Adipocyte (in vitro differentiated cells): ENCODE measurements at regions not wholly inside any gene's neighbourhood (a gene's known extent, or its start where the extent isn't known, plus 50 kb on each side); places are given as distances from the start of the nearest gene placed in this dataset.

Experiments
- DNase-seq: peaks from one replicate; pipeline ENCODE4 v3.0.0-alpha.2; 2015; ENCODE audit warnings: low read depth
- H3K27me3 ChIP-seq: replicated peaks from 2 replicates; pipeline ENCODE4 v1.7.0; 2013; ENCODE audit warnings: mild to moderate bottlenecking, low read length, moderate library complexity; ENCODE audit not compliant: control insufficient read depth, insufficient read depth
- H3K36me3 ChIP-seq: 2 replicates; pipeline ENCODE4 v1.7.0; 2013; ENCODE audit warnings: low read length, mild to moderate bottlenecking, moderate library complexity; ENCODE audit not compliant: control insufficient read depth, insufficient read depth, severe bottlenecking
- H3K4me1 ChIP-seq: 2 replicates; pipeline ENCODE4 v1.7.0; 2013; ENCODE audit warnings: mild to moderate bottlenecking, low read length, moderate library complexity; ENCODE audit not compliant: control insufficient read depth, insufficient read depth
- H3K4me3 ChIP-seq: 2 replicates; pipeline ENCODE4 v1.7.0; 2013; ENCODE audit warnings: mild to moderate bottlenecking, low read length, moderate library complexity
- H3K9ac ChIP-seq: 2 replicates; pipeline ENCODE4 v1.7.0; 2013; ENCODE audit warnings: mild to moderate bottlenecking, low read length, moderate library complexity
- H3K9me3 ChIP-seq: 2 replicates; pipeline ENCODE4 v1.7.0; 2013; ENCODE audit warnings: mild to moderate bottlenecking, low read length, moderate library complexity; ENCODE audit not compliant: control insufficient read depth

DNA sequence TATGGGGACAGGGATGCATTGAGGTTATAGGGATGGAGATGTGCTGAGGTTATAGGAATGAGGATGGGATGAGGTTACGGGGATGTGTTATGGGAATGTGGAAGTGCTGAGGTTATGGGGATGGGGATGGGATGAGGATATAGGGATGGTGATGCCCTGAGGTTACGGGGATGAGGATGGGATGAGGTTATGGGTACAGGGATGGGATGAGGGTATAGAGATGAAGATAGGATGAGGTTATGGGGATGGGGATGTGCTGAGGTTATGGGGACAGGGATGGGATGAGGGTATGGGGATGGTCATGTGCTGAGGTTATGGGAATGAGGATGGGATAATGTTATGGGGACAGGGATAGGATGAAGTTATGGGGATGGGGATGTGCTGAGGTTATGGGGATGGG lies 542.8 kb downstream of the CDH26 start:
- no peak overlapping the region for H3K9ac ChIP-seq
- peaks cover 5% of the 10 kb centered on the region for H3K27me3 ChIP-seq
- no peak for DNase-seq
- no peaks in the 10 kb centered on the region for H3K4me1 ChIP-seq
- no peaks in the 10 kb centered on the region for H3K9me3 ChIP-seq
- no peak overlapping the region for H3K4me3 ChIP-seq
- no peaks in the 10 kb centered on the region for H3K36me3 ChIP-seq

DNA sequence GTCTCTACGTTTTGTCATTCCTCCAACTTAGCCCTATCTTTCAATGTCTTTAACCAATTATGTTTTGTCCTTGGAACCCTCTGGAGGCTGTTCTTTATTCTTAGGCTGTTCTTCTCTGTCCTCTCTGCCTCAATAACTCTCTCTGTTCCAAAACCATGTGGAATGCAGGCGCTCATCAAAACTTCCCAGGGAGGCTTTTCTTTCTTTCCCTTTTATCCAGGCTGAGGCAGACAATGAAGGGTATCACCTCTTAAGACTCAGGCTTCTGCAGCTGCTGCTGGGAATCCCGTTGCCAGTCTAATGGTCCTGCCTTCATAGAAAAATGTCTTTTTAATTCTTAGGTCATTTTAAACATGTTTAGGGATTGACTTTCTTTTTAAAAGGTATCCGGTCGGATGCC lies 544.7 kb downstream of the CDH26 start:
- no peaks in the 10 kb centered on the region for H3K9me3 ChIP-seq
- no peak overlapping the region for H3K4me3 ChIP-seq
- H3K36me3 ChIP-seq: no peaks in the 10 kb centered on the region
- no peaks in the 10 kb centered on the region for H3K4me1 ChIP-seq
- no peak for DNase-seq
- no peak overlapping the region for H3K9ac ChIP-seq
- peaks cover 8% of the 10 kb centered on the region for H3K27me3 ChIP-seq

DNA sequence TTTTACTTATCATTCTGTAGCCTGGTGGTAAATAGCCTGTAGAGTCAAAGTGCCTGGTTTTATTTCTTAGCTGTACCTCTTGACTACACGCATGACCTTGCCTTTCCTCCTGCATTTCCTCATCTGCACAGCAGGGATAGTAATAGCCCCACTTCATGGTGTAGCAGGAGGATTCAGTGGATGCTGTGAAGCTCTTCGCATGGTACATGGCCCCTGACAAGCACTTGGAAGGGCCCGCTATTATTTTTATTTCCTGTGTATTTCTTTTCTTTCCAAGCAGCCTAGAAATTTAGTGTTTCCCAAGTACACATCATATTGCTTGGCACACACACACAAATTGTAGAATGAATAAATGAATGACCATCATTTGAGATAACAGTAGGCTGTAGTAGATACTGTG lies 547.2 kb downstream of the CDH26 start:
- Histone ChIP-seq H3K27me3 (peaks cover 14% of the 10 kb centered on the region), H3K4me1 (no peaks in the 10 kb centered on the region), H3K9me3 (no peaks in the 10 kb centered on the region), H3K9ac (no peak overlapping the region), H3K36me3 (no peaks in the 10 kb centered on the region), H3K4me3 (no peak overlapping the region)
- DNase-seq: no peak

DNA sequence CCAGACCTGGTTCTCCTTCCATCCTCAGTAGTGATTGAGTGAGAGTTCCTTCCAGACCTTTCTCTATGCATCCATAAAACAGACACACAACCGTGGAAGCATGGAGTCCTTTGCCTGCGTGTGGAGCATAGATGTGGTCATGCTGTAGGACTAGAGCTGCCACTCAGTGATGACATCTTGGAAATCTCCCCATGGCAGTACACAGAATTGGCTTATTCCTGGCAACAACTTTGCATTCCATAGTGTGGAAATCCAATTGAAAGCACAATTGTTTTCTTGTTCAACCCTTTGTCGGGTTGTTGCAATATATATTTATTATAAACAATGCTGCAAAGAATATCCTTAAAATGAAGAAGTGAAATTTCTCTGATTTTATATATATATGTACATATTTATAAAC lies 547.8 kb downstream of the CDH26 start:
- DNase-seq: no peak
- no peaks in the 10 kb centered on the region for H3K36me3 ChIP-seq
- no peaks in the 10 kb centered on the region for H3K9me3 ChIP-seq
- no peaks in the 10 kb centered on the region for H3K4me1 ChIP-seq
- H3K27me3 ChIP-seq: peaks cover 14% of the 10 kb centered on the region
- H3K4me3 ChIP-seq: no peak overlapping the region
- H3K9ac ChIP-seq: no peak overlapping the region

DNA sequence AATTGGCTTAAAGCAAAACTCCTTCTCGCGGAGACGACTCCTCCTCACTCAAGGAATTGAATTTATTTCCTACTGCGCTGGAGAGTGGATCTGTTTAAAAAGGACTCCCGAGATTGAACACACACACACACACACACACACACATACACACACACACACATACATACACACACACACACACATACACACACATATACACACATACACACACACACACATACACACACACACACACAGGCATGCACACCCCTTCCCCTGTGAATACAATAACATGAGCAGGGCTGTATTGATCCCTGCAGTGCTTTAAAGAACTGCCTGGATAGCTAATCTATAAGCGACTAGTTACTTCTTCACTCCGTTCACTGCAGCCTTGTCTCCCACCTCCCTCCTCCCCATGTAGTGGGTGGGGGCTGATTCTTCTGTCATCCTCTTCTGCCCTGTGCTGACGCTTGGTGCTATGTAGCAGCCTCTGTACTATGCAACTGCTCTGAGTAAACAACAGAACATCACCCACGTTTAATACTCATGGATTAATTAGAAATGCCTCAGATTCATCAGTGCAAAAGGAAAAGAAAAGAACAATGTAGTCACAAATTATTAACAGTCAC lies 549.0 kb downstream of the CDH26 start:
- H3K4me1 ChIP-seq: no peaks in the 10 kb centered on the region
- DNase-seq: no peak
- no peak overlapping the region for H3K9ac ChIP-seq
- H3K4me3 ChIP-seq: no peak overlapping the region
- H3K9me3 ChIP-seq: no peaks in the 10 kb centered on the region
- peaks cover 14% of the 10 kb centered on the region for H3K27me3 ChIP-seq
- no peaks in the 10 kb centered on the region for H3K36me3 ChIP-seq

DNA sequence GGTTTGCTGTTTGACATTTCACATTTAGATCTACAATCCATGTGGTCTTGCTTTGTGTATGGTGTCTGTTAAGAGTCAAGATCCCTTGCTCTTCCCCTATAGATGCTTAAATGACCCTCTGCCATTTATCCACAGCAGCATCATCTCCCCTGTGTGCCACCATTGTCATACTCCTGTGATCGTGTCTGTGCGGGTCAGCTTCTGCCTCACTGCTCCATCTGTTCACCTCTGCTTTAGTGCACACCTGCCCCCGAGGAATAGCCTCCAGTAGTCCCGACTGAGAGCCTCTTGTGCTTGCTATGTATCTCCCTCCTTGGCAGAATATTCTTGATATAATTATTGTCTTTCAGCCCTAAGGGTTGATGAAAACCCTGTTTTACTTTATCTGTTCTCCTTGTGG lies 551.2 kb downstream of the CDH26 start:
- no peak for DNase-seq
- Histone ChIP-seq H3K4me3 (no peak overlapping the region), H3K4me1 (no peaks in the 10 kb centered on the region), H3K36me3 (no peaks in the 10 kb centered on the region), H3K27me3 (peaks cover 12% of the 10 kb centered on the region), H3K9ac (no peak overlapping the region), H3K9me3 (no peaks in the 10 kb centered on the region)

DNA sequence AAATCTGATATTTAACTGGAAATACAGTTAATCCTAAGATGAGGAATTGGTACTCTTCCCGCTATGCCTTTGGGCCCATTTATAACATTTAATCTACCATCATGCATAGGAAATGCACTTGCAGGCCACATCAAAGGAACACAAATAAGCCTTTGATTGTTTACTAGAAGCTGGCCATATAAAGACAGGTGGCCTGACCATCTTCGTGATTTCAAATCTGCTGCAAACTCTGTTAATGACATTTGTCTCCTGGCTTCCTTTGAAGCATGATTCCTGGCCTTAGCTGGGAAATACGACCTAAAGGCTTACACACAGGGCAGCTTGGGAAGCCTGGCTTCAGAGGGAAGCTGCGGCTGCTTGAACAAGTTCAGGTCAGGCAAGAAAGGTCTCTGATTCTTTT lies 552.1 kb downstream of the CDH26 start:
- no peaks in the 10 kb centered on the region for H3K4me1 ChIP-seq
- H3K4me3 ChIP-seq: no peak overlapping the region
- no peaks in the 10 kb centered on the region for H3K9me3 ChIP-seq
- H3K36me3 ChIP-seq: no peaks in the 10 kb centered on the region
- DNase-seq: no peak
- H3K9ac ChIP-seq: no peak overlapping the region
- peaks cover 9% of the 10 kb centered on the region for H3K27me3 ChIP-seq

DNA sequence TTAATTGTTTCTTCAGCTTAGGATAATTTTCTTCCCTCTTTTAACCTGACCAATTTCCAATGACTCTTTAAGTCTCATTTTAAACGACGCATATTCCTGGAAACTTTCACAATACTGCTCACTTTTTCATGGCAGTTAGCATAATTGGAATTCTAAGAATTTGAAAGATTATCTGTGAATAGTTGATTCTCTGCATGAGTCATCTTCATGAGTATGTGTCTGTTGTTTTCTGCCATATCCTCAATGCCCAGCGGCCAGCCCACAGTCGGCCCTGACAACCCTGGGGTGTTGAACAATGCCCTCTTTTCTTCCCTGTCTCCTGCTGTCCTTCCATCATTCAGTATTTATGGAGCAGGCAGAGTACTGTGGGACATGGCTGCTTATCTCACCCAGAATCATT lies 554.2 kb downstream of the CDH26 start:
- Histone ChIP-seq H3K36me3 (no peaks in the 10 kb centered on the region), H3K27me3 (peaks cover 6% of the 10 kb centered on the region), H3K9me3 (no peaks in the 10 kb centered on the region), H3K4me1 (no peaks in the 10 kb centered on the region), H3K4me3 (no peak overlapping the region), H3K9ac (no peak overlapping the region)
- DNase-seq: no peak

DNA sequence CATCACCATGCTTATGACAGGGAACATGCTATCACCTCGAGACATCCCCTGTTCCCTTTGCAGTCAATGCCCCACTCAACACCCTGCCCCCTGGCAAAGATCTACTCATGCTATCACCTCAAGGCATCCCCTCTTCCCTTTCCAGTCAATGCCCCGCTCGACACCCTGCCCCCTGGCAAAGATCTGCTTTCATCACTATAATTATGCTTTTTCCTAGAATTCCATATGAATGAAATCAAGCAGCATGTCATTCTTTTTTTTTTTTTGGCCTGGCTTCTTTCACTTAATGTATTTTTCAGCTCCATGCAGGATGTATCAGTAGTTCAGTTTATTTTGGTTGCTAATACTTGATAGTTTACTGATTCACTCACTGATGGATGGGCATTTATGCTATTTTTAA lies 554.9 kb downstream of the CDH26 start:
- Histone ChIP-seq H3K4me1 (no peaks in the 10 kb centered on the region), H3K4me3 (no peak overlapping the region), H3K9ac (no peak overlapping the region), H3K9me3 (no peaks in the 10 kb centered on the region), H3K36me3 (no peaks in the 10 kb centered on the region), H3K27me3 (peaks cover 6% of the 10 kb centered on the region)
- DNase-seq: no peak

DNA sequence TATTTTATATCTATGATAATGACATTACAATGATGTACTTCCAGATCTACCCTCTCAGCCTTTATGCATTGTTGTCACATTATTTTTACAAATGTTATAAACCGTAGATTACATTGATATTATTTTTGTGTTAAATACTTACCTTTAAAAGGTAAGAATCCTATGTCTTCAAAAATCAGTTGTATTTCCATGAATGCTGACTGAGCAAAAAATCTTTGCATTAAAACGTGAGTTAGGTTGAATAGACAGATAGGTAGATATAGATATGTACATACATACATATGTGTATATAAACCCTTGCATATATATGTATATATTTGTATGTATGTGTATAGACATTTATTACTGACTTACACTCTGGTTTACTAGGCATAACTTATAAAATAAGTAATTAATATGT lies 558.2 kb downstream of the CDH26 start:
- Histone ChIP-seq H3K27me3 (no peaks in the 10 kb centered on the region), H3K4me1 (no peaks in the 10 kb centered on the region), H3K9me3 (no peaks in the 10 kb centered on the region), H3K36me3 (no peaks in the 10 kb centered on the region), H3K9ac (no peak overlapping the region), H3K4me3 (no peak overlapping the region)
- DNase-seq: no peak

DNA sequence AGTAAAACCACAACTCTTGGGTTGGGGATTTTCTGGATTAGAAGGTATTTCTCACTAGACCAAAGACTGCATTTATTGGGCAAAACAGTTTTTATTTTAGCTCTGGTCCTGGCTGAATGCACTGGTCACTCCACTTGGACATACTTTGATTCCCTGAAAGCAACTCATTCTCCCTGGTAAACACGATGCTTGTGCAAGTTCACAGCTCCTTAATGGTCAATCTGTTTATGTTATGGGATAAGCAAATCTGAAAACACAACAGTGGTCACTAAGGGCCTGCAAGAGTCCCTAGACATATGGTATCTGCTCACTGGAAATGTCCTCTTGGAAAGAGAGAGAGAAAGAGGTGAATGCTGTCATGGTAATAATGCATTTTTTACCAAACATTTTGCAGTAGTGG lies 559.8 kb downstream of the CDH26 start:
- Histone ChIP-seq H3K4me1 (no peaks in the 10 kb centered on the region), H3K9ac (no peak overlapping the region), H3K4me3 (no peak overlapping the region), H3K36me3 (no peaks in the 10 kb centered on the region), H3K27me3 (no peaks in the 10 kb centered on the region), H3K9me3 (no peaks in the 10 kb centered on the region)
- no peak for DNase-seq

DNA sequence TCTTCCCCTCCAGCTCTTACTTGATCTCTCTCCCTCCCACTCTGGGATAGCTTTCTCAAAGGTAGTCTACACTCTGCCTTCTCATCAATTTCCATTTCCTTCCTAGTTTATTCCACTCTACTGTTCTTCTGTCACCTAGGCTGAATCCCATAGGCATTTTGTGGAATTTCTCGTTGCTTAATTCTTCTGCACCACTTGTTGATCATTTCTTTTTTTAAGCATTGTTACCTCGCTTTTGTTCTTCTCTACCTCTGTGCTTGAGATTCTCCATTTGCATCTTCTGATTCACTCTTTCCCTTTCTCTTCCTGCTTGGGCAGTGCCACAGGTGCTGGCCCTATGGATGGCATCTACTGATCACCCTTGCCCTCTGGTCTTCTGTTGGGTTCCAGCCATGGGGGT lies 567.2 kb downstream of the CDH26 start:
- Histone ChIP-seq H3K4me1 (no peaks in the 10 kb centered on the region), H3K4me3 (no peak overlapping the region), H3K9ac (no peak overlapping the region), H3K9me3 (no peaks in the 10 kb centered on the region), H3K27me3 (no peaks in the 10 kb centered on the region), H3K36me3 (no peaks in the 10 kb centered on the region)
- no peak for DNase-seq
